Esophagus squamous epithelium (tissue), 5 donors: ENCODE measurements at regions not wholly inside any gene's neighbourhood (a gene's known extent, or its start where the extent isn't known, plus 50 kb on each side); places are given as distances from the start of the nearest gene placed in this dataset.

ENCODE experiments used
- DNase-seq: peaks from one replicate; lab custom pipeline; 2025; lab: John Stamatoyannopoulos, UW
- H3K27ac ChIP-seq, 4 donors: fragments of 200-600 bp; sonication (generic); one replicate each; pipeline ENCODE4 v1.5.1; 2016 to 2019; ENCODE audit warnings: mild to moderate bottlenecking in 1 of 4
- H3K27me3 ChIP-seq, 4 donors: fragments of 200-600 bp; sonication (generic); 1 replicate in 3 of 4; 2 replicates in 1 of 4; pipeline versions ENCODE4 v1.5.1 to v1.6.0; 2017 to 2021; ENCODE audit warnings: antibody characterized with exemption in 1 of 4
- H3K36me3 ChIP-seq, 3 donors: fragments of 200-600 bp; sonication (generic); one replicate each; pipeline ENCODE4 v1.5.1; 2016 to 2019
- H3K4me1 ChIP-seq, 3 donors: fragments of 200-600 bp; sonication (generic); one replicate each; pipeline ENCODE4 v1.5.1; 2017 to 2019
- H3K4me3 ChIP-seq, 4 donors: fragments of 200-600 bp; sonication (generic); 1 replicate in 3 of 4; 2 replicates in 1 of 4; pipeline ENCODE4 v1.5.1; 2016 to 2019; ENCODE audit warnings: mild to moderate bottlenecking in 2 of 4, moderate library complexity in 1 of 4
- H3K9me3 ChIP-seq, 3 donors: fragments of 200-600 bp; sonication (generic); one replicate each; pipeline ENCODE4 v1.5.1; 2016 to 2019
- CTCF ChIP-seq, 6 experiments: fragments of 450-650 bp in 4 of 6; fragments of 200-600 bp in 2 of 6; sonication (generic) in 2 of 6; IDR thresholded peaks; one replicate each; pipeline ENCODE4 v1.5.1; 2016 to 2019; ENCODE audit warnings: antibody characterized with exemption in 6 of 6, mild to moderate bottlenecking in 4 of 6, moderate library complexity in 4 of 6
- POLR2A ChIP-seq, 4 donors: fragments of 450-650 bp; IDR thresholded peaks; one replicate each; pipeline ENCODE4 v1.6.1; 2017; ENCODE audit warnings: antibody characterized with exemption in 4 of 4, mild to moderate bottlenecking in 4 of 4, moderate library complexity in 3 of 4
- WGBS, 2 donors: methylation state at CpG; one replicate each; pipeline ENCODE4 v1.1.5; 2018; 5-methylcytosine and 5-hydroxymethylcytosine counted together
- intact Hi-C: fragments of 100-400 bp; cut with DNase I; formaldehyde crosslinking; loops from one replicate; pipeline ENCODE4 v1.15.0; 2022
- donor health status: DM: yes; HTN: yes; CAD: no.

- DNase-seq, result no peak
- Histone ChIP-seq H3K27me3 (no peaks in the 10 kb centered on the region), H3K27ac (no peak overlapping the region), H3K9me3 (no peaks in the 10 kb centered on the region), H3K4me3 (no peak overlapping the region), H3K4me1 (no peaks in the 10 kb centered on the region), H3K36me3 (no peaks in the 10 kb centered on the region)
- no peak for TF ChIP-seq POLR2A (IDR thresholded peaks at IDR 0.05)
- TF ChIP-seq CTCF (IDR thresholded peaks at IDR 0.05), result no peak
- intact Hi-C loops, result no loop called here
- 89 to 92% methylated on average over 2 of the region's 2 CpGs for WGBS, 2 donors
Measured at GRCh38 chr3:28191363-28191762, 50.1 kb upstream of the CMC1 start.
